Erythroblast (primary cell): ENCODE measurements at regions not wholly inside any gene's neighbourhood (a gene's known extent, or its start where the extent isn't known, plus 50 kb on each side); places are given as distances from the start of the nearest gene placed in this dataset.

Experiments
- GATA1 ChIP-seq: IDR thresholded peaks from 2 replicates; pipeline ENCODE4 v1.6.1; 2011; ENCODE audit warnings: low read depth, mild to moderate bottlenecking, control low read depth, low read length, moderate library complexity
- POLR2A ChIP-seq: IDR thresholded peaks from 2 replicates; pipeline ENCODE4 v1.6.1; 2011; ENCODE audit warnings: mild to moderate bottlenecking, low read length

- TF ChIP-seq POLR2A (no peak), GATA1 (no peak)
Measured at GRCh38 chr3:86774082-86774691, 216.8 kb downstream of the VGLL3 start.
